ENCODE measurements at regions not wholly inside any gene's neighbourhood (a gene's known extent, or its start where the extent isn't known, plus 50 kb on each side); places are given as distances from the start of the nearest gene placed in this dataset.

DNA sequence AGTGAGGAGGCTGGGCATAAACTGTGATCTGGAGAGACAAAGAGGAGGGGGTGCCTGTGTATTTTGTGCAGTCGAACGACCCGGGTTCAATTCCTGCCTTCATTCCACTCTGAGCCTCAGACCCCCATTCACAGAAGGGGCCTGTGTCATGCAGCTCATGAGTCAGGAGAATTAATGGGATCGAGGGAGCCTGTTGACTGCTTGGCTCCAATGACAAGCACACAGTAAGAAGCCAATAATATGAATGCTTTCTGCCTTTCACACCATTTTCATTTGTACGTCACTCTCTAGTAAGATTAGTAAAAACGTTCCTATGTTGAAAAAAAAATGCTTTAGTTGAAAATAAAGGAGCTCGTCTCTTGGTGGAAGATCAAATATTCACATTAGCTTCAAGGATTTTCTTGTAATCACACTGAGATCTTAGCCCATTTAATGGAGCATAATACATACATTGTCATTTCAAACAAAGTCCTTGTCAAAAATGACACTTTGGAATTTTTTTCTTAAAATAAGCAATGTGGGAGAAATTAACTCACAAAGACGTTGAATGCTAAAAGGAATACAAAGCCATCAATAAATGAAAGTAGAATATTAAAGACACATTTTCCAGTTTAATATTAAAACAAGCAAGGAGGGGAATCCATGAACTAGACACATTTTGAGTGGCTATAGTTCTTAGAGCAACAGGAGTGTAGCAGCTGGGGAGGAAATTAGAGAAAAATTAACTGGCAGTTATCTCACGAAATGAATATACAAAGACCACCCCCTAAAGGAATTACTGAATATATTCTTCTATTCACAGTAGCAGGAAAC lies 246.7 kb upstream of the AFDN start:
- no peak for DNase-seq (ENCODE audit: low spot score in 2 of 2)
- no peak for ATAC-seq
- Mint-ChIP-seq H3K27ac (no peak overlapping the region), H3K9me3 (peaks cover 9 to 12% of the 10 kb centered on the region in 2 donors), H3K36me3 (peaks cover 5 to 8% of the 10 kb centered on the region in 2 donors)

DNA sequence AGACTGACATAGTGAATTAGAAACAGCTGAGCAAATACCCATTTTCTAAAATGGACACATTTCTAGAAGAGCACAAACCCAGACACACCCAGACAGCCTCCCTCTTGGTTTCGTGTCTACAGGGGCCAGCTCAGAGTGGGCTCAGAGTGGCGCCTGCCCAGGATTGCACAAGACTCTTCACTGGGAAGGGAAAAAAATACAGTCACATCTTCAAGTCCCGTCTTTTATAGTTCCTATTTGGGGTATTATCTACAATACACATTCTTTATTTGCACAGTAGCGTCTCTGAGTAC lies 246.1 kb upstream of the AFDN start:
- peaks cover 5 to 8% of the 10 kb centered on the region in 2 donors for H3K36me3 Mint-ChIP-seq
- DNase-seq (ENCODE audit: low spot score in 2 of 2) (no peak), ATAC-seq (no peak)
- no peak overlapping the region for H3K27ac Mint-ChIP-seq
- H3K9me3 Mint-ChIP-seq: peaks cover 9 to 12% of the 10 kb centered on the region in 2 donors

DNA sequence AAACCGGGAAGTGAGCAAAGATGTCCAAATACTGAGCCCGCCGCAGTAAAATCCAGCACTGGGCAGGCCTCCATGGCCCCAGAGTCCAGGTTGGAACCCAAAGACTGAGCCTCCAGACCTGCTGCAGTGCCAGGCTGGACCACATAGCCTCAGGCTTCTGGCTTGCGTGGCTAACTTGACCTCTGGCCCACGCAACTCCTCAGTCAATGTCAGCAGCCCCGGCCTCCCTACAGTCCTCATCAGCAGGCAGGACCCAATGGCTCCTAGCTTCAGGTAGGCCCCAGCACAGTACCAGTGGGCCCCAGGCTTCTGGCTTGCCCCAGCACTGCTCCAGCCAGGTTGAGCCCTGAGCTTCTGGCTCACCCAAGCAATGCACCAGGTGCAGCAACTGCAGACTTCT lies 245.1 kb upstream of the AFDN start:
- Mint-ChIP-seq H3K9me3 (peaks cover 9 to 12% of the 10 kb centered on the region in 2 donors), H3K27ac (no peak overlapping the region), H3K36me3 (peaks cover 5 to 8% of the 10 kb centered on the region in 2 donors)
- ATAC-seq (no peak), DNase-seq (ENCODE audit: low spot score in 2 of 2) (no peak)

DNA sequence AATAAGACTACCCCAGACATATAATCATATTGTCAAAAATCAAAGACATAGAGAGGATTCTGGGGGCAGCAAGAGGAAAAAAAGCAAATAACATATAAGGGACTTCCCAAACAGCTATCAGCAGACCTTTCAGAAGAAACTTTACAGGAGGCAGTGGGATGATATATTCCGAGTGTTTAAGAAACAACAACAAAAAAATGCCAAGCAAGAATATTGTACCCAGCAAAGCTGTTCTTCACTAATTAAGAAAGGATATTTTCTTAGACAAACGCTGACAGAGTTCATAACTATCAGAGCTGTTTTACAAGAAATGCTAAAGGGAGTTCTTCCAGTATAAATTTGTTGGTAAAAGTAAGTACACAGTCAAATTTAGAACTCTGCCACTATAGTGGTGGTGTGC lies 243.3 kb upstream of the AFDN start:
- no peak overlapping the region for H3K27ac Mint-ChIP-seq
- H3K36me3 Mint-ChIP-seq: peaks cover 8 to 9% of the 10 kb centered on the region in 2 donors
- DNase-seq (ENCODE audit: low spot score in 2 of 2): no peak
- ATAC-seq: no peak
- peaks cover 13 to 16% of the 10 kb centered on the region in 2 donors for H3K9me3 Mint-ChIP-seq

DNA sequence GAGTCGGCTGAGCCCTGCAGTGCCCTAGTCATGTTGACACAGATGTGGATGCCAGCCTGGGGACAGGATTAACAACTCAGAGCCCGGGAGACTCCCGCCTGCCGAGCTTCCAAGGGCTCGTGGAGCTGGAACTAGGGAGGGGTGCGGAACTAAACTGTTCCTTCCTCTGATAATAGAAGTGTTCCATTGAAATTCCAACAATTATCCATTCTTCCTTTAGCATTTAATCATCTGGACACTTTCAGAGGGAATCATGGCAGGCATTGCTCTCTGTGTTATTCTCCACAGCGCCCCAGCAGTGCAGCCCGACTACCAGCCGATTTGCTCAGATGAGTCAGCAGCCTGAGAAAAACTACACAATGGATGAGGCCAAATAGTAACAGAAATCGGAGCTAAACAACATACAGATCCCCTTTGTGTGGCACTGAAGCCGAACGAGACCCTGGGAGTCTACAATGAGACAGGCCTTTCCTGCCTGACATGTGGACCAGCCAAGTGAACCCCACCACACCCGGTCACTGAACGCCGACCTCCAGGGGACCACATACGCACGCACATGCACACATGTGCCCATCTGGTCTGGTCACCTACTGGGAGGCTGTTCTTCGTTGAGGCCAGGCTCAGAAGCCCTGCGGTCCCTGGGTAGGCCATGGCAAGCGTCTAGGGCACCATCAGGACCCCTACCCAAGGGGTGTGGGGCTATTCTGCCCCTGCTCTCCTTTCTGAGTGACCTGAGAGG lies 238.4 kb upstream of the AFDN start:
- H3K9me3 Mint-ChIP-seq: peaks cover 15 to 19% of the 10 kb centered on the region in 2 donors
- no peak for ATAC-seq
- H3K36me3 Mint-ChIP-seq: peaks cover 0 to 4% of the 10 kb centered on the region in 2 donors
- DNase-seq (ENCODE audit: low spot score in 2 of 2): no peak
- H3K27ac Mint-ChIP-seq: no peak overlapping the region

DNA sequence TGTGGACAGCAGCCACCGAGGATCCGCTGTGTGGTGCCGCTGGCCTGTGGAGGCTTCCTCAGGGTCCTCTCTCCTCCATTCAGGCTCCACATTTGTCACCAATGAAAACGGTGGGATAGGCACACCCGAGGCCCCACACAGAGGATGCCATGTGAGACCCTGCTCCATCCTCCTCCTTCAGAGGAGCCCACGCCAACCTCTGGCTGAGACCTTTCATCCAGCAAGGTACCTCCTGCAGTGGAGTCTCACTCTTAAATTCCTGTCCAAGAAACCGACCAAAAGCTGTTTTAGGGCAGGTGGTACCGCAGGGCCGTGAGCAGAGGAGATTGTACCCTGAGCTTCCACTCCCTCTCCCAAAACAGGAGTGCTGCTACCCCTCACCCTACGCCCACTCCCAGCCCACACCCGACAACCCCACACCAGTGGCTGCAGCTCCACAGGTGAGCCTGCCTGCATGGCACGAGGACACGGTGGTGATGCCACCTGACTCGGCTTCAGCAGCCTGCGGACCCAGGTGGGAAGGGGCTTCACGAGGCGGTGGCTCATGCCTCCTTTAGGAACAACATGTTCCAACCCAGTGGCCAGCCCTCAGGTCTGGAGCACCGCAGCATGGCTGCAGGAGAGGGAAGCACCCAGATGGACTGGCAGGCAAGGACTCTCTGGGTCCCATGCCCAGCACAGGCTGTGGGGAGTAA lies 237.6 kb upstream of the AFDN start:
- Mint-ChIP-seq H3K9me3 (peaks cover 15 to 19% of the 10 kb centered on the region in 2 donors), H3K36me3 (peaks cover 0 to 4% of the 10 kb centered on the region in 2 donors), H3K27ac (no peak overlapping the region)
- ATAC-seq: no peak
- no peak for DNase-seq (ENCODE audit: low spot score in 2 of 2)

DNA sequence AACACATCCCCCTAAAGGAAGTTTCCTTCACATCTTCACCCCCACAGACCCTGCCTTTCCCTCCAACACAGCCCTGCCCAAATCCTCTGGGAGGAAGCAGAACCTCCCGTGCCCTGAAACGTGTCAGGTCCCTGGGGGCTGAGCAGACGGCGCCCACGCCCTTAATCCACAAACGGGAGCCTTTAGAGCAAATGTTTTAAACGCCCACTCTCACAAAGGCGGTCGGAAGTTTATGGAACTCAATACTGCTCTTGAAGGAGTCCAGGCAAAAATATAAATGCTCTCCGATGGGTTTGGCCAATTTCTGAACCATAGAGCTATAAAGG lies 237.1 kb upstream of the AFDN start:
- H3K27ac Mint-ChIP-seq: no peak overlapping the region
- peaks cover 15 to 16% of the 10 kb centered on the region in 2 donors for H3K9me3 Mint-ChIP-seq
- no peak for ATAC-seq
- DNase-seq (ENCODE audit: low spot score in 2 of 2): no peak
- peaks cover 0 to 4% of the 10 kb centered on the region in 2 donors for H3K36me3 Mint-ChIP-seq

DNA sequence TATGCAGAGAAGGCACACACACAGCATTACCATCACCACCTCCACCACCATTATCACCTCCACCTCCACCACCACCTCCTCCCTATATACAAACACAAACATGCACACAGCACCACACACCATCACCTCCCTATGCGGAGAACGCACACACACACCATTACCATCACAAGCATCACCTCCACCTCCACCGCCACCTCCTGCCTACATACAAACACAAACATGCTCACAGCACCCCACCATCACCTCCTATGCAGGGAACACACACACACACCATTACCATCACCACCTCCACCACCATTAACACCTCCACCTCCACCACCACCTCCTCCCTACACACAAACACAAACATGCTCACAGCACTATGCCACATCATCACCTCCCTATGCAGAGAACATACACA lies 236.5 kb upstream of the AFDN start:
- Mint-ChIP-seq H3K9me3 (peaks cover 15% of the 10 kb centered on the region in 2 donors), H3K27ac (no peak overlapping the region), H3K36me3 (peaks cover 0 to 4% of the 10 kb centered on the region in 2 donors)
- no peak for ATAC-seq
- DNase-seq (ENCODE audit: low spot score in 2 of 2): no peak

Measured in activated naive CD4-positive, alpha-beta T cell treated with anti-CD3 and anti-CD28 coated beads, Interleukin-2, amount 50 U/mL, for 72 hours (primary cell).